ENCODE measurements at regions not wholly inside any gene's neighbourhood (a gene's known extent, or its start where the extent isn't known, plus 50 kb on each side); places are given as distances from the start of the nearest gene placed in this dataset.

- no peak for DNase-seq
These were observed 75.5 kb downstream of the HMX1 start for GRCh38 chr4:8796096-8796495.

GRCh38 chr4:8795140-8795539, 76.5 kb downstream of the HMX1 start:
- DNase-seq = no peak

- DNase-seq = no peak
These were observed 77.1 kb downstream of the HMX1 start for GRCh38 chr4:8794491-8794890.

GRCh38 chr4:8793571-8794160, 78.0 kb downstream of the HMX1 start:
- DNase-seq = no peak

GRCh38 chr4:8792491-8792890, 79.1 kb downstream of the HMX1 start:
- no peak for DNase-seq

- DNase-seq = no peak
These were observed 80.0 kb downstream of the HMX1 start for GRCh38 chr4:8791609-8792008.

- DNase-seq = no peak
These were observed 80.9 kb downstream of the HMX1 start for GRCh38 chr4:8790749-8791148.

GRCh38 chr4:8788174-8788573, 83.5 kb downstream of the HMX1 start:
- DNase-seq = no peak

- DNase-seq = no peak
These were observed 85.5 kb downstream of the HMX1 start for GRCh38 chr4:8786166-8786565.

GRCh38 chr4:8785656-8786142, 85.9 kb downstream of the HMX1 start:
- no peak for DNase-seq

GRCh38 chr4:8783736-8784135, 87.9 kb downstream of the HMX1 start:
- no peak for DNase-seq

- no peak for DNase-seq
These were observed 89.5 kb downstream of the HMX1 start for GRCh38 chr4:8782135-8782534.

GRCh38 chr4:8781641-8782040, 90.0 kb downstream of the HMX1 start:
- DNase-seq = no peak

GRCh38 chr4:8780596-8781368, 90.9 kb downstream of the HMX1 start:
- no peak for DNase-seq

GRCh38 chr4:8780086-8780485, 91.6 kb downstream of the HMX1 start:
- DNase-seq = no peak

GRCh38 chr4:8779490-8779932, 92.1 kb downstream of the HMX1 start:
- no peak for DNase-seq

GRCh38 chr4:8778760-8779159, 92.9 kb downstream of the HMX1 start:
- DNase-seq = no peak

GRCh38 chr4:8778291-8778690, 93.3 kb downstream of the HMX1 start:
- DNase-seq = no peak

- DNase-seq = no peak
These were observed 94.1 kb downstream of the HMX1 start for GRCh38 chr4:8777320-8778196.

GRCh38 chr4:8776366-8776765, 95.3 kb downstream of the HMX1 start:
- no peak for DNase-seq

GRCh38 chr4:8775751-8776355, 95.8 kb downstream of the HMX1 start:
- no peak for DNase-seq

GRCh38 chr4:8775121-8775520, 96.5 kb downstream of the HMX1 start:
- no peak for DNase-seq

Measured in nucleus accumbens (tissue), 56 donors.